Neural cell (in vitro differentiated cells): ENCODE measurements at regions not wholly inside any gene's neighbourhood (a gene's known extent, or its start where the extent isn't known, plus 50 kb on each side); places are given as distances from the start of the nearest gene placed in this dataset.

ENCODE experiments used
- H2AFZ ChIP-seq: fragments of 200-600, 300-800 bp; sonication (generic), shearing (Covaris generic); 2 replicates; pipeline ENCODE4 v1.6.0; 2014; ENCODE audit warnings: low read depth, mild to moderate bottlenecking, antibody characterized with exemption, low read length, moderate library complexity
- H3F3A ChIP-seq: fragments of 200-600 bp; shearing (Covaris generic); 2 replicates; pipeline ENCODE4 v1.6.1; 2016; ENCODE audit warnings: mild to moderate bottlenecking, moderate library complexity, mixed read lengths, antibody characterized with exemption, low read length; ENCODE audit not compliant: insufficient read depth, poor library complexity, severe bottlenecking
- H3K27ac ChIP-seq: fragments of 200-600, 300-800 bp; sonication (generic), shearing (Covaris generic); 2 replicates; pipeline ENCODE4 v1.5.1; 2014; ENCODE audit warnings: mild to moderate bottlenecking, low read length, moderate library complexity
- H3K27me3 ChIP-seq: fragments of 300-800, 200-600 bp; sonication (generic), shearing (Covaris generic); 2 replicates; pipeline ENCODE4 v1.6.0; 2014; ENCODE audit warnings: mild to moderate bottlenecking, low read depth, low read length, moderate library complexity; ENCODE audit not compliant: insufficient read depth
- H3K36me3 ChIP-seq: fragments of 300-800, 200-600 bp; sonication (generic), shearing (Covaris generic); 2 replicates; pipeline ENCODE4 v1.5.1; 2014; ENCODE audit warnings: mild to moderate bottlenecking, antibody characterized with exemption, low read length, moderate library complexity; ENCODE audit not compliant: insufficient read depth
- H3K4me2 ChIP-seq: fragments of 300-800, 200-600 bp; sonication (generic), shearing (Covaris generic); 2 replicates; pipeline ENCODE4 v1.6.0; 2014; ENCODE audit warnings: mild to moderate bottlenecking, low read length
- H3K4me3 ChIP-seq: fragments of 300-800, 200-600 bp; sonication (generic), shearing (Covaris generic); 2 replicates; pipeline ENCODE4 v1.5.1; 2014; ENCODE audit warnings: mild to moderate bottlenecking, low read length, moderate library complexity
- H3K79me2 ChIP-seq: fragments of 200-600 bp; shearing (Covaris generic); replicated peaks from 2 replicates; pipeline ENCODE4 v1.6.0; 2014; ENCODE audit warnings: mild to moderate bottlenecking, low read length, moderate library complexity; ENCODE audit not compliant: insufficient read depth
- H3K9ac ChIP-seq: fragments of 300-800, 200-600 bp; sonication (generic), shearing (Covaris generic); 2 replicates; pipeline ENCODE4 v1.6.1; 2016; ENCODE audit warnings: mild to moderate bottlenecking, low read length, mixed read lengths
- H3K9me2 ChIP-seq: fragments of 200-600 bp; shearing (Covaris generic); 2 replicates; pipeline ENCODE4 v1.6.1; 2016; ENCODE audit warnings: mild to moderate bottlenecking, low read length, mixed read lengths; ENCODE audit not compliant: insufficient read depth
- H3K9me3 ChIP-seq: fragments of 200-600, 300-800 bp; sonication (generic), shearing (Covaris generic); 2 replicates; pipeline ENCODE4 v1.6.1; 2016; ENCODE audit warnings: mild to moderate bottlenecking, mixed run types, low read length, moderate library complexity, mixed read lengths
- H4K20me1 ChIP-seq: fragments of 200-600 bp; shearing (Covaris generic); 2 replicates; pipeline ENCODE4 v1.6.1; 2016; ENCODE audit warnings: mild to moderate bottlenecking, mixed run types; ENCODE audit not compliant: insufficient read depth
- EP300 ChIP-seq: fragments of 450-650 bp; conservative IDR thresholded peaks from 2 replicates; pipeline ENCODE4 v1.6.1; 2014; ENCODE audit warnings: antibody characterized with exemption, mild to moderate bottlenecking, moderate library complexity; ENCODE audit not compliant: poor library complexity, severe bottlenecking
- EZH2 ChIP-seq: fragments of 200-600, 300-800 bp; shearing (Covaris generic), sonication (generic); IDR thresholded peaks from 2 replicates; pipeline ENCODE4 v1.6.1; 2014; ENCODE audit warnings: antibody characterized with exemption, low read length, borderline replicate concordance, mild to moderate bottlenecking; ENCODE audit not compliant: insufficient read depth, poor library complexity, severe bottlenecking
- MXI1 ChIP-seq: fragments of 450-650 bp; conservative IDR thresholded peaks from 2 replicates; pipeline ENCODE4 v1.6.1; 2014; ENCODE audit warnings: antibody characterized with exemption, mild to moderate bottlenecking; ENCODE audit not compliant: poor library complexity, severe bottlenecking
- POLR2AphosphoS5 ChIP-seq: IDR thresholded peaks from 2 replicates; pipeline ENCODE4 v1.6.1; 2012
- RAD21 ChIP-seq: fragments of 450-650 bp; conservative IDR thresholded peaks from 2 replicates; pipeline ENCODE4 v1.6.1; 2014; ENCODE audit warnings: antibody characterized with exemption, mild to moderate bottlenecking, moderate library complexity
- REST ChIP-seq: IDR thresholded peaks from 2 replicates; pipeline ENCODE4 v1.6.1; 2012; ENCODE audit warnings: borderline replicate concordance
- SMC3 ChIP-seq: fragments of 450-650 bp; conservative IDR thresholded peaks from 2 replicates; pipeline ENCODE4 v1.6.1; 2014; ENCODE audit warnings: antibody characterized with exemption, mild to moderate bottlenecking, moderate library complexity; ENCODE audit not compliant: poor library complexity
- TAF1 ChIP-seq: IDR thresholded peaks from 2 replicates; pipeline ENCODE4 v1.6.1; 2012; ENCODE audit warnings: low read depth
- TF ChIP-seq, protein P1 (sequence below): fragments of 450-650 bp; IDR thresholded peaks from 2 replicates; pipeline ENCODE4 v1.5.1; 2014; ENCODE audit warnings: antibody characterized with exemption, mild to moderate bottlenecking, moderate library complexity; ENCODE audit not compliant: poor library complexity, severe bottlenecking

DNA sequence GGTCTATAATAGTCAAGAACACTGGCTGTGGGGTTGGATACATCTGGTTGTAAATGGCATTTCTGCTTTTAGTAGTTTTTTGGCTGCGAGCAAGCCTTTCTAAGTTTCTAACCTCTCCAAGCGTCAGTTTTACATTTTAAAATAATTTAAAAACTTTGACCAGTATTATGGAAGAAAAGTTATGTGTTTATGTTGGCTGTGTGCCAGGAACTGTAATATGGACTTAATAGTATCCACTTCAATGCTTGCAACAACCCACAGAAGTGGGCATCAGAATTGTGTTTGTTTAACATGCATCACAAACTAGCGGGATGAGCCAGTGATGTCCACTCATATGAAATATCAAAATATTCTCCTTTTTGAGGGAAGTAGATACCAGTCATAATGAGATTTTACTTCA lies 844.2 kb downstream of the JRKL start:
- no peaks in the 10 kb centered on the region for H3K36me3 ChIP-seq
- no peaks in the 10 kb centered on the region for H3K79me2 ChIP-seq
- H3K9ac ChIP-seq = no peak overlapping the region
- H3K4me3 ChIP-seq = no peak overlapping the region
- H3K4me2 ChIP-seq = no peak overlapping the region
- no peaks in the 10 kb centered on the region for H3F3A ChIP-seq
- H3K9me3 ChIP-seq = no peaks in the 10 kb centered on the region
- no peak for TF ChIP-seq EZH2
- no peak for TF ChIP-seq SMC3
- no peak for TF ChIP-seq RAD21
- H4K20me1 ChIP-seq = no peaks in the 10 kb centered on the region
- no peaks in the 10 kb centered on the region for H3K9me2 ChIP-seq
- H3K27me3 ChIP-seq = no peaks in the 10 kb centered on the region
- no peak overlapping the region for H2AFZ ChIP-seq
- no peak overlapping the region for H3K27ac ChIP-seq

DNA sequence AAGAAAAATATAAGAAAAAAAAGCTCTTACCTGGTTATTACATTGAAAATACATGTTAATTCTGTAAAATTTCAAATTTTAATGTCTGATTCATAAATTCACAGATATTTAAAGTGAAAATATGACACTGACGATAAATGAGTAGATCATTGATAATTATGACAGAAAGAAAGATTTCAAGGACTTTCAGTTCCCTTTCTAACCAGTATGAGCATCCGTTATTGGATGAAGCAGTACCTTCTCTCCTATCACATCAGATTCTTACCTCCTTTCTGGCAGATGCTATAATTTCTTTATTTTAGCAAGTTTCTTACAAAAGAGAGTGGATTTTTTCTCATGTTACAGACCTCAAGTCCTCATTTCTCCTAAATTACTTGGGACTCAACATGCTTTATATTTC lies 847.3 kb downstream of the JRKL start:
- Histone ChIP-seq H2AFZ (no peak overlapping the region), H3K9me3 (no peaks in the 10 kb centered on the region), H3K4me2 (no peak overlapping the region), H4K20me1 (no peaks in the 10 kb centered on the region), H3K9me2 (no peaks in the 10 kb centered on the region), H3K4me3 (no peak overlapping the region), H3K36me3 (no peaks in the 10 kb centered on the region), H3K79me2 (no peaks in the 10 kb centered on the region), H3K9ac (no peak overlapping the region), H3F3A (no peaks in the 10 kb centered on the region), H3K27ac (no peak overlapping the region), H3K27me3 (no peaks in the 10 kb centered on the region)
- no peak for TF ChIP-seq REST
- no peak for TF ChIP-seq RAD21
- TF ChIP-seq, protein P1, sequence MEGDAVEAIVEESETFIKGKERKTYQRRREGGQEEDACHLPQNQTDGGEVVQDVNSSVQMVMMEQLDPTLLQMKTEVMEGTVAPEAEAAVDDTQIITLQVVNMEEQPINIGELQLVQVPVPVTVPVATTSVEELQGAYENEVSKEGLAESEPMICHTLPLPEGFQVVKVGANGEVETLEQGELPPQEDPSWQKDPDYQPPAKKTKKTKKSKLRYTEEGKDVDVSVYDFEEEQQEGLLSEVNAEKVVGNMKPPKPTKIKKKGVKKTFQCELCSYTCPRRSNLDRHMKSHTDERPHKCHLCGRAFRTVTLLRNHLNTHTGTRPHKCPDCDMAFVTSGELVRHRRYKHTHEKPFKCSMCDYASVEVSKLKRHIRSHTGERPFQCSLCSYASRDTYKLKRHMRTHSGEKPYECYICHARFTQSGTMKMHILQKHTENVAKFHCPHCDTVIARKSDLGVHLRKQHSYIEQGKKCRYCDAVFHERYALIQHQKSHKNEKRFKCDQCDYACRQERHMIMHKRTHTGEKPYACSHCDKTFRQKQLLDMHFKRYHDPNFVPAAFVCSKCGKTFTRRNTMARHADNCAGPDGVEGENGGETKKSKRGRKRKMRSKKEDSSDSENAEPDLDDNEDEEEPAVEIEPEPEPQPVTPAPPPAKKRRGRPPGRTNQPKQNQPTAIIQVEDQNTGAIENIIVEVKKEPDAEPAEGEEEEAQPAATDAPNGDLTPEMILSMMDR = no peak

DNA sequence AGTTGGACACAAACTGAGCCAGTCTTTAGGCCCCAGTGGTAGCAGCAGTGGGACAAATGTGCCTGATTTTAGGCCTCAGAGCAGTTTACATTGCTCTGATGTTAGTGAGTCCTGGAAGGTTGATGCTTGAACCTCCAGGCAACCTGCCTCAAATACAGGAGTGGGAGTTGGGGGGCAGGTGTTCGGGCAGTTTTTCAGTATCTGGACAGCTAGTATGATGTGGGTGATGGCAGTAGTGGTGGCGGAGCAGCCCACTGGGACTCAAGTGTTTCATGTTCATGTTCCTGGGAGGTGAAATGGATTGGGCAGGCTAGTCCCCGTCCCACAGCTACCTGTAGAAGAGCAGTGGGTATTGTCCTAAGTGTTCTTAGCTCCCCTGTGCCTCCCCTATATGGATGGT lies 857.8 kb downstream of the JRKL start:
- Histone ChIP-seq H3K79me2 (no peaks in the 10 kb centered on the region), H3K27me3 (no peaks in the 10 kb centered on the region), H3K9ac (no peak overlapping the region), H2AFZ (no peak overlapping the region), H3K36me3 (no peaks in the 10 kb centered on the region), H3K4me2 (no peak overlapping the region), H3F3A (no peaks in the 10 kb centered on the region), H4K20me1 (no peaks in the 10 kb centered on the region), H3K4me3 (no peak overlapping the region), H3K27ac (no peak overlapping the region), H3K9me3 (no peaks in the 10 kb centered on the region), H3K9me2 (no peaks in the 10 kb centered on the region)
- TF ChIP-seq REST (no peak), TAF1 (no peak), POLR2AphosphoS5 (no peak), EZH2 (no peak), RAD21 (no peak), MXI1 (no peak), SMC3 (no peak), EP300 (no peak)
- TF ChIP-seq, protein P1 = no peak
